ENCODE measurements at regions not wholly inside any gene's neighbourhood (a gene's known extent, or its start where the extent isn't known, plus 50 kb on each side); places are given as distances from the start of the nearest gene placed in this dataset.

- no peak for TF ChIP-seq CTCF (IDR thresholded peaks at IDR 0.05)
- TF ChIP-seq EP300 (IDR thresholded peaks at IDR 0.05): no peak
These were observed 316.8 kb upstream of the POU3F3 start for GRCh38 chr2:104537116-104537515.
